ENCODE measurements at regions not wholly inside any gene's neighbourhood (a gene's known extent, or its start where the extent isn't known, plus 50 kb on each side); places are given as distances from the start of the nearest gene placed in this dataset.

- TF ChIP-seq REST (IDR thresholded peaks at IDR 0.05; ENCODE audit: insufficient read depth in 1 of 2, low read depth in 2 of 2, low read length in 2 of 2) = no peak
- TF ChIP-seq POLR2AphosphoS5 (IDR thresholded peaks at IDR 0.05; ENCODE audit: low read depth, low read length) = no peak
- no peak for TF ChIP-seq TAF1 (IDR thresholded peaks at IDR 0.05; ENCODE audit: borderline replicate concordance, insufficient read depth, low read length)
- no peak for TF ChIP-seq FOXP2 (optimal IDR thresholded peaks at IDR 0.05; ENCODE audit: borderline replicate concordance, extremely low read depth, extremely low read length, insufficient read depth)
- TF ChIP-seq SIN3A (IDR thresholded peaks at IDR 0.05; ENCODE audit: borderline replicate concordance, insufficient read depth, low read length) = no peak
Observed at GRCh38 chr3:67875858-67876257, 221.4 kb upstream of the SUCLG2 start.
